IMR-90 (cell line): ENCODE measurements at regions not wholly inside any gene's neighbourhood (a gene's known extent, or its start where the extent isn't known, plus 50 kb on each side); places are given as distances from the start of the nearest gene placed in this dataset.

Experiments
- ATAC-seq: fragments of 200-7000 bp; cut with Tn5 transposase; 2 replicates; pipeline ENCODE4 v1.9.1; 2020; ENCODE audit warnings: low read depth, mild to moderate bottlenecking, moderate library complexity
- BruUV-seq: library from RNA; stranded (reverse); fragments of 400-500 nt; replicated peaks from 2 replicates; lab custom pipeline; 2021; lab: Mats Ljungman, UMichigan
- CTCF ChIA-PET: fragments of 300-600 bp; formaldehyde crosslinking; extraction: SDS; loops from one replicate; lab custom pipeline; 2021; ENCODE audit warnings: antibody characterized with exemption; lab: Yijun Ruan, JAX
- POLR2A ChIA-PET: fragments of 300-600 bp; sonication (Branson Sonifier 250); formaldehyde crosslinking; loops from one replicate; lab custom pipeline; 2022; ENCODE audit warnings: antibody characterized with exemption; ENCODE audit not compliant: unreplicated experiment; lab: Charles Lee
- DNase-seq: peaks from one replicate; pipeline ENCODE4 v3.0.0; 2013
- H2AFZ ChIP-seq: replicated peaks from 2 replicates; pipeline ENCODE3; 2013; ENCODE audit warnings: low read length, mild to moderate bottlenecking; ENCODE audit not compliant: poor library complexity
- H2AK5ac ChIP-seq: 2 replicates; pipeline ENCODE4 v1.6.1; 2013; ENCODE audit warnings: low read depth, low read length, inconsistent platforms
- H2AK9ac ChIP-seq: replicated peaks from 2 replicates; pipeline ENCODE3; 2013; ENCODE audit warnings: mild to moderate bottlenecking, low read depth, low read length, moderate library complexity; ENCODE audit not compliant: poor library complexity
- H2BK120ac ChIP-seq: 2 replicates; pipeline ENCODE4 v1.6.1; 2013; ENCODE audit warnings: low read depth, low read length, inconsistent platforms
- H2BK15ac ChIP-seq: 3 replicates; pipeline ENCODE4 v1.6.1; 2013; ENCODE audit warnings: low read depth, low read length, inconsistent platforms
- H2BK20ac ChIP-seq: 2 replicates; pipeline ENCODE4 v1.6.1; 2013; ENCODE audit warnings: low read depth, mild to moderate bottlenecking, inconsistent platforms, low read length, moderate library complexity
- H2BK5ac ChIP-seq: 2 replicates; pipeline ENCODE4 v1.6.1; 2013; ENCODE audit warnings: mild to moderate bottlenecking, low read depth, low read length, inconsistent platforms; ENCODE audit not compliant: poor library complexity, severe bottlenecking
- H3K14ac ChIP-seq: replicated peaks from 2 replicates; pipeline ENCODE4 v1.6.1; 2013; ENCODE audit warnings: low read depth, low read length, inconsistent platforms
- H3K18ac ChIP-seq: 2 replicates; pipeline ENCODE4 v1.6.1; 2013; ENCODE audit warnings: low read depth, low read length, control low read depth
- H3K23ac ChIP-seq: 2 replicates; pipeline ENCODE4 v1.6.1; 2013; ENCODE audit warnings: low read depth, low read length, inconsistent platforms
- H3K27ac ChIP-seq: 2 replicates; pipeline ENCODE4 v1.5.1; 2013; ENCODE audit warnings: mild to moderate bottlenecking, control low read depth, low read length; ENCODE audit not compliant: insufficient read depth
- H3K27me3 ChIP-seq: 2 replicates; pipeline ENCODE4 v1.6.1; 2013; ENCODE audit warnings: low read length; ENCODE audit not compliant: control insufficient read depth, insufficient read depth
- H3K36me3 ChIP-seq: 2 replicates; pipeline ENCODE4 v1.6.1; 2013; ENCODE audit warnings: low read length, mixed read lengths; ENCODE audit not compliant: control insufficient read depth, insufficient read depth
- H3K4ac ChIP-seq: 2 replicates; pipeline ENCODE4 v1.6.1; 2013; ENCODE audit warnings: low read depth, low read length, inconsistent platforms
- H3K4me1 ChIP-seq: 2 replicates; pipeline ENCODE4 v1.6.1; 2013; ENCODE audit warnings: low read length, mixed read lengths; ENCODE audit not compliant: control insufficient read depth, insufficient read depth
- H3K4me2 ChIP-seq: 2 replicates; pipeline ENCODE4 v1.6.1; 2013; ENCODE audit warnings: low read depth, mild to moderate bottlenecking, control low read depth, low read length, moderate library complexity
- H3K4me3 ChIP-seq: 2 replicates; pipeline ENCODE4 v1.5.1; 2013; ENCODE audit warnings: low read depth, mild to moderate bottlenecking, control low read depth, low read length, moderate library complexity; ENCODE audit not compliant: insufficient read depth
- H3K56ac ChIP-seq: 2 replicates; pipeline ENCODE4 v1.6.1; 2013; ENCODE audit warnings: low read length, inconsistent platforms; ENCODE audit not compliant: insufficient read depth; ENCODE audit errors: extremely low read depth
- H3K79me1 ChIP-seq, 2 experiments: 2 replicates each; pipeline ENCODE4 v1.6.1; 2013; ENCODE audit warnings: low read length in 2 of 2, inconsistent platforms in 1 of 2, low read depth in 1 of 2
- H3K9ac ChIP-seq: 2 replicates; pipeline ENCODE4 v1.6.1; 2013; ENCODE audit warnings: low read depth, low read length, control low read depth
- H3K9me1 ChIP-seq: 2 replicates; pipeline ENCODE4 v1.6.1; 2013; ENCODE audit warnings: low read length, inconsistent platforms; ENCODE audit not compliant: insufficient read depth
- H3K9me3 ChIP-seq: 2 replicates; pipeline ENCODE4 v1.6.1; 2013; ENCODE audit warnings: low read length; ENCODE audit not compliant: control insufficient read depth, insufficient read depth
- H4K20me1 ChIP-seq: 2 replicates; pipeline ENCODE4 v1.6.1; 2013; ENCODE audit warnings: low read length, inconsistent platforms; ENCODE audit not compliant: insufficient read depth
- H4K5ac ChIP-seq: 2 replicates; pipeline ENCODE4 v1.6.1; 2013; ENCODE audit warnings: mild to moderate bottlenecking, low read depth, low read length, control low read depth
- H4K8ac ChIP-seq, 2 experiments: 2 replicates each; pipeline ENCODE4 v1.6.1; 2013; ENCODE audit warnings: low read depth in 2 of 2, low read length in 2 of 2, control low read depth in 1 of 2, inconsistent platforms in 1 of 2
- H4K91ac ChIP-seq: 2 replicates; pipeline ENCODE4 v1.6.1; 2013; ENCODE audit warnings: low read depth, low read length, inconsistent platforms; ENCODE audit not compliant: insufficient read depth
- CEBPB ChIP-seq: IDR thresholded peaks from 2 replicates; pipeline ENCODE4 v1.6.1; 2012; ENCODE audit warnings: low read depth, low read length, improper control_type of control experiment
- ELK1 ChIP-seq: fragments of 150-350 bp; IDR thresholded peaks from 2 replicates; pipeline ENCODE4 v1.6.1; 2016; ENCODE audit warnings: low read depth, mild to moderate bottlenecking, low read length, moderate library complexity, borderline replicate concordance
- FOS ChIP-seq: fragments of 150-350 bp; IDR thresholded peaks from 2 replicates; pipeline ENCODE4 v1.6.1; 2016; ENCODE audit warnings: low read depth, low read length
- MAFK ChIP-seq: IDR thresholded peaks from 2 replicates; pipeline ENCODE4 v1.6.1; 2012; ENCODE audit warnings: low read depth, low read length, improper control_type of control experiment
- MAZ ChIP-seq: IDR thresholded peaks from 2 replicates; pipeline ENCODE4 v1.6.1; 2012; ENCODE audit warnings: low read depth, mild to moderate bottlenecking, low read length, improper control_type of control experiment, moderate library complexity, borderline replicate concordance
- NFE2L2 ChIP-seq: fragments of 150-350 bp; IDR thresholded peaks from 2 replicates; pipeline ENCODE4 v1.6.1; 2016; ENCODE audit warnings: low read depth, mild to moderate bottlenecking, low read length
- POLR2A ChIP-seq: IDR thresholded peaks from 2 replicates; pipeline ENCODE4 v1.6.1; 2012; ENCODE audit warnings: mild to moderate bottlenecking, low read depth, low read length
- RAD21 ChIP-seq: IDR thresholded peaks from 2 replicates; pipeline ENCODE4 v1.6.1; 2012; ENCODE audit warnings: low read length, improper control_type of control experiment
- SMC3 ChIP-seq: fragments of 150-350 bp; IDR thresholded peaks from 2 replicates; pipeline ENCODE4 v1.6.1; 2016; ENCODE audit warnings: low read depth, mild to moderate bottlenecking, antibody characterized with exemption, low read length, moderate library complexity
- USF2 ChIP-seq: fragments of 150-350 bp; IDR thresholded peaks from 2 replicates; pipeline ENCODE4 v1.6.1; 2017; ENCODE audit warnings: mild to moderate bottlenecking, antibody characterized with exemption, low read length, low read depth
- WGBS, 2 experiments: methylation state at CpG; one replicate each; pipeline versions ENCODE4 v1.1.5 to v1.1.7; 2013; ENCODE audit warnings: missing lambda C conversion rate in 2 of 2; ENCODE audit not compliant: insufficient read length in 1 of 2; ENCODE audit errors: extremely low coverage in 2 of 2; 5-methylcytosine and 5-hydroxymethylcytosine counted together
- dilution Hi-C: fragments of 300-500 bp; cut with HindIII; formaldehyde crosslinking; loops from one replicate; pipeline ENCODE4 v1.14.3; 2018; ENCODE audit warnings: low sequenced_read_pairs; ENCODE audit not compliant: unreplicated experiment
- in situ Hi-C: fragments of 300-500 bp; cut with MboI; formaldehyde crosslinking; loops from 3 replicates; pipeline ENCODE4 v1.14.3; 2019; ENCODE audit warnings: low sequenced_read_pairs, inconsistent platforms, mixed read lengths
- intact Hi-C: fragments of 100-400 bp; cut with micrococcal nuclease; formaldehyde crosslinking; loops from 2 replicates; pipeline ENCODE4 v1.10.0; 2022

DNA sequence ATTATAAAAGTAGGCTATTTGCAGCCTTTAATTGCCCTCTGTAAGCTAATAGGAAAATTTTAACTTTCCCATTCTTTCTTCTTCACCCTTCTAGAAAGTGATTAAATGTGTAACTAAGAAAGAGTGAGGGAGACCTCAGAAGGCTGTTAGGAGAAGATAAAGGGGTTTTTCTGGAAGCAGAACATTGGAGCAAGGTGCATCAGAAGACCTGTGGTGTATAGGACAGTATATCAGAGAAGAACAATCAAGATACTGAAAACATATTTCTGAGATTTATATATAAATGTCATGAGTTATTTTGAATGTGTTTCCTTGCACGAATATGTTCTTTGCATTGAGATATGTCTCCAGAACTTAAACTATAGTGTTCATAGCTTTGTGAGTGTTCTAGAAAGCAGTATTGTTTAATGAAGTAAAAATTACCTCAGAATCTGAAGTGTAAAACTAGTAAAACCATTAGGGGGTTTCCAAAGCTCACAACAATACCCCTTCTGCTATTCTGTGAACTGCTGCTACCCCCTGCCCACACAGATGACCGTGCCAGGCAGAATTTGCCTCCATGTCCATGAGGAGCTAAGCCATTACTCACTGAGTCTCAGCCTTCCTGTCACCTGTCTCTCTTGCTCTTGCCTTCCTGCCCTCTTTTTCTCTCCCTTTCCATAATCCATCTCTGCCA is 537.9 kb downstream of the EPHA4 start:
- no peaks in the 10 kb centered on the region for H3K4me1 ChIP-seq
- H2BK20ac ChIP-seq = no peak overlapping the region; the same call in 1 of the 2 replicates
- H3K4ac ChIP-seq = no peak overlapping the region
- no peak overlapping the region for H2BK15ac ChIP-seq
- no peak overlapping the region for H4K8ac ChIP-seq
- no peak overlapping the region for H2AFZ ChIP-seq
- TF ChIP-seq NFE2L2 = no peak
- no peak for TF ChIP-seq RAD21
- TF ChIP-seq FOS = no peak
- no peak for TF ChIP-seq MAZ
- no peak for TF ChIP-seq USF2
- TF ChIP-seq SMC3 = no peak
- TF ChIP-seq CEBPB = no peak
- TF ChIP-seq MAFK = no peak
- no peak for TF ChIP-seq POLR2A
- TF ChIP-seq ELK1 = no peak
- H4K5ac ChIP-seq = no peak overlapping the region
- H3K9me3 ChIP-seq = no peaks in the 10 kb centered on the region
- no peak overlapping the region for H3K18ac ChIP-seq
- in situ Hi-C loops (no loop called here), dilution Hi-C loops (no loop called here), intact Hi-C loops (no loop called here)
- H3K4me2 ChIP-seq = no peak overlapping the region
- H3K27me3 ChIP-seq = 0 out of 2 replicates have a peak, but pooled peaks cover 2% of the 10 kb centered on the region
- no peak overlapping the region for H3K56ac ChIP-seq
- no peaks in the 10 kb centered on the region for H3K79me1 ChIP-seq
- H3K36me3 ChIP-seq = no peaks in the 10 kb centered on the region
- POLR2A ChIA-PET = no interaction called here
- H4K20me1 ChIP-seq = no peaks in the 10 kb centered on the region
- H2AK5ac ChIP-seq = no peak overlapping the region
- H3K23ac ChIP-seq = no peak overlapping the region
- 71% methylated on average over 1 of the region's 2 CpGs; no CpG with 5 or more reads in 1 of the 2 experiments for WGBS, 2 experiments
- ATAC-seq = no peak
- DNase-seq = no peak
- no peaks in the 10 kb centered on the region for H3K9me1 ChIP-seq
- H2BK5ac ChIP-seq = no peak overlapping the region
- no peak overlapping the region for H2AK9ac ChIP-seq
- no peak overlapping the region for H3K14ac ChIP-seq
- no peak overlapping the region for H3K4me3 ChIP-seq
- CTCF ChIA-PET = no interaction called here
- H4K91ac ChIP-seq = no peak overlapping the region
- H3K27ac ChIP-seq = no peak overlapping the region
- H3K9ac ChIP-seq = no peak overlapping the region
- H2BK120ac ChIP-seq = no peak overlapping the region
- BruUV-seq = no TSS peak
